ENCODE measurements at regions not wholly inside any gene's neighbourhood (a gene's known extent, or its start where the extent isn't known, plus 50 kb on each side); places are given as distances from the start of the nearest gene placed in this dataset.
"Not testable (repeated sequence)": the region's sequence is repeated elsewhere in the genome, so short reads cannot be mapped to it uniquely, and the experiment has no call there.

GRCh38 chr11:97060184-97060583 is 670.4 kb downstream of the JRKL start:
- H3K27ac ChIP-seq (ENCODE audit: low read depth, low read length), result no peak overlapping the region
- H3K9me3 ChIP-seq (ENCODE audit: insufficient read depth, low read length), result no peaks in the 10 kb centered on the region
- H3K27me3 ChIP-seq (ENCODE audit: low read length), result no peaks in the 10 kb centered on the region
- no peaks in the 10 kb centered on the region for H3F3A ChIP-seq (ENCODE audit: insufficient read depth)
- TF ChIP-seq CTCF (IDR thresholded peaks at IDR 0.05; ENCODE audit: insufficient read depth, low read length, poor library complexity, severe bottlenecking) (no peak), EZH2phosphoT487 (conservative IDR thresholded peaks at IDR 0.05; ENCODE audit: low read length) (no peak)
- no peak overlapping the region for H2AFZ ChIP-seq (ENCODE audit: low read depth, low read length, severe bottlenecking)
- H3K36me3 ChIP-seq (ENCODE audit: low read length), result no peaks in the 10 kb centered on the region
- H3K79me2 ChIP-seq (ENCODE audit: insufficient read depth, low read length), result no peaks in the 10 kb centered on the region
- H3K4me3 ChIP-seq (ENCODE audit: insufficient read depth, low read length, poor library complexity, severe bottlenecking), result no peak overlapping the region
- no peaks in the 10 kb centered on the region for H4K20me1 ChIP-seq (ENCODE audit: low read depth, low read length)
- H3K4me2 ChIP-seq (ENCODE audit: low read depth, low read length, poor library complexity, severe bottlenecking), result no peak overlapping the region
- no peaks in the 10 kb centered on the region for H3K9me2 ChIP-seq (replicated peaks; ENCODE audit: insufficient read depth, low read length)
- H3K9ac ChIP-seq (ENCODE audit: low read length), result no peak overlapping the region

GRCh38 chr11:97069160-97069559 is 679.3 kb downstream of the JRKL start:
- H3K9me3 ChIP-seq (ENCODE audit: insufficient read depth, low read length), result no peaks in the 10 kb centered on the region; the same call in 1 of the 2 replicates
- H4K20me1 ChIP-seq (ENCODE audit: low read depth, low read length), result no peaks in the 10 kb centered on the region
- H3K9ac ChIP-seq (ENCODE audit: low read length), result no peak overlapping the region
- no peak overlapping the region for H2AFZ ChIP-seq (ENCODE audit: low read depth, low read length, severe bottlenecking)
- no peaks in the 10 kb centered on the region for H3K79me2 ChIP-seq (ENCODE audit: insufficient read depth, low read length)
- no peak overlapping the region for H3K27ac ChIP-seq (ENCODE audit: low read depth, low read length)
- TF ChIP-seq CTCF (IDR thresholded peaks at IDR 0.05; ENCODE audit: insufficient read depth, low read length, poor library complexity, severe bottlenecking) (no peak), EZH2phosphoT487 (conservative IDR thresholded peaks at IDR 0.05; ENCODE audit: low read length) (no peak)
- no peaks in the 10 kb centered on the region for H3K36me3 ChIP-seq (ENCODE audit: low read length)
- H3K27me3 ChIP-seq (ENCODE audit: low read length), result no peaks in the 10 kb centered on the region
- no peak overlapping the region for H3K4me3 ChIP-seq (ENCODE audit: insufficient read depth, low read length, poor library complexity, severe bottlenecking)
- H3K4me2 ChIP-seq (ENCODE audit: low read depth, low read length, poor library complexity, severe bottlenecking), result no peak overlapping the region
- H3F3A ChIP-seq (ENCODE audit: insufficient read depth), result no peaks in the 10 kb centered on the region
- H3K9me2 ChIP-seq (replicated peaks; ENCODE audit: insufficient read depth, low read length), result no peaks in the 10 kb centered on the region

- TF ChIP-seq EZH2phosphoT487 (conservative IDR thresholded peaks at IDR 0.05; ENCODE audit: low read length), result no peak
- no peak for TF ChIP-seq CTCF (IDR thresholded peaks at IDR 0.05; ENCODE audit: insufficient read depth, low read length, poor library complexity, severe bottlenecking)
Observed at GRCh38 chr11:97072420-97072819, 682.6 kb downstream of the JRKL start.

GRCh38 chr11:97076666-97077065 is 686.9 kb downstream of the JRKL start:
- H3K79me2 ChIP-seq (ENCODE audit: insufficient read depth, low read length); H4K20me1 ChIP-seq (ENCODE audit: low read depth, low read length); H3K4me2 ChIP-seq (ENCODE audit: low read depth, low read length, poor library complexity, severe bottlenecking); H3K36me3 ChIP-seq (ENCODE audit: low read length); H2AFZ ChIP-seq (ENCODE audit: low read depth, low read length, severe bottlenecking); H3K27ac ChIP-seq (ENCODE audit: low read depth, low read length); H3F3A ChIP-seq (ENCODE audit: insufficient read depth); H3K4me3 ChIP-seq (ENCODE audit: insufficient read depth, low read length, poor library complexity, severe bottlenecking); H3K9me2 ChIP-seq (replicated peaks; ENCODE audit: insufficient read depth, low read length); H3K9me3 ChIP-seq (ENCODE audit: insufficient read depth, low read length); H3K9ac ChIP-seq (ENCODE audit: low read length); H3K27me3 ChIP-seq (ENCODE audit: low read length): not testable (repeated sequence)

More at GRCh38 chr11:97072420-97072819, 682.6 kb downstream of the JRKL start:
- H3K9me3 ChIP-seq (ENCODE audit: insufficient read depth, low read length), result no peaks in the 10 kb centered on the region; the same call in 1 of the 2 replicates
- H3K9ac ChIP-seq (ENCODE audit: low read length), result no peak overlapping the region
- no peak overlapping the region for H3K4me2 ChIP-seq (ENCODE audit: low read depth, low read length, poor library complexity, severe bottlenecking)
- no peaks in the 10 kb centered on the region for H3F3A ChIP-seq (ENCODE audit: insufficient read depth)
- H3K79me2 ChIP-seq (ENCODE audit: insufficient read depth, low read length), result no peaks in the 10 kb centered on the region
- no peaks in the 10 kb centered on the region for H3K9me2 ChIP-seq (replicated peaks; ENCODE audit: insufficient read depth, low read length)
- no peaks in the 10 kb centered on the region for H4K20me1 ChIP-seq (ENCODE audit: low read depth, low read length)
- H3K36me3 ChIP-seq (ENCODE audit: low read length), result no peaks in the 10 kb centered on the region
- no peak overlapping the region for H3K27ac ChIP-seq (ENCODE audit: low read depth, low read length)
- H3K27me3 ChIP-seq (ENCODE audit: low read length), result no peaks in the 10 kb centered on the region
- no peak overlapping the region for H3K4me3 ChIP-seq (ENCODE audit: insufficient read depth, low read length, poor library complexity, severe bottlenecking)
- no peak overlapping the region for H2AFZ ChIP-seq (ENCODE audit: low read depth, low read length, severe bottlenecking)
